Activated CD8-positive, alpha-beta T cell treated with anti-CD3 and anti-CD28 coated beads for 36 hours (primary cell): ENCODE measurements at regions not wholly inside any gene's neighbourhood (a gene's known extent, or its start where the extent isn't known, plus 50 kb on each side); places are given as distances from the start of the nearest gene placed in this dataset.
A peak's percentile ranks its signal among the peaks of the same experiment; 100 is the strongest.

Experiments
- ATAC-seq: fragments of 200-7000 bp; cut with Tn5 transposase; one replicate; pipeline ENCODE4 v1.10.0; 2021; ENCODE audit warnings: mild to moderate bottlenecking, moderate library complexity
- CTCF ChIA-PET: fragments of 350-600 bp; sonication (Branson Sonifier 250); formaldehyde crosslinking; loops from one replicate; lab custom pipeline; 2021; ENCODE audit warnings: antibody characterized with exemption; lab: Charles Lee
- POLR2A ChIA-PET: fragments of 350-600 bp; sonication (Branson Sonifier 250); formaldehyde crosslinking; loops from one replicate; lab custom pipeline; 2021; ENCODE audit warnings: antibody characterized with exemption; lab: Charles Lee
- DNase-seq: peaks from one replicate; pipeline ENCODE4 v3.0.0-alpha.2; 2020
- H3K27ac Mint-ChIP-seq: one replicate; pipeline ENCODE4 v1.8.0; 2021; ENCODE audit warnings: mild to moderate bottlenecking, mixed read lengths
- H3K27me3 Mint-ChIP-seq: one replicate; pipeline ENCODE4 v1.8.0; 2021; ENCODE audit warnings: mixed read lengths
- H3K36me3 Mint-ChIP-seq: one replicate; pipeline ENCODE4 v1.8.0; 2021; ENCODE audit warnings: low read depth, mixed read lengths
- H3K4me1 Mint-ChIP-seq: one replicate; pipeline ENCODE4 v1.8.0; 2021; ENCODE audit warnings: low read depth, mixed read lengths
- H3K4me3 Mint-ChIP-seq: one replicate; pipeline ENCODE4 v1.8.0; 2021; ENCODE audit warnings: mild to moderate bottlenecking, moderate library complexity, mixed read lengths
- H3K9me3 Mint-ChIP-seq: one replicate; pipeline ENCODE4 v1.8.0; 2021; ENCODE audit warnings: mixed read lengths
- CTCF ChIP-seq: fragments of 200-600 bp; IDR thresholded peaks from one replicate; pipeline ENCODE4 v1.8.0; 2022; ENCODE audit warnings: antibody characterized with exemption, mild to moderate bottlenecking
- intact Hi-C: fragments of 100-400 bp; cut with micrococcal nuclease; formaldehyde crosslinking; loops from one replicate; pipeline ENCODE4 v1.10.0; 2022

GRCh38 chr10:129098517-129098916, 368.5 kb upstream of the MGMT start:
- H3K9me3 Mint-ChIP-seq = no peaks in the 10 kb centered on the region
- no peak for DNase-seq
- CTCF ChIA-PET = no interaction called here
- H3K4me3 Mint-ChIP-seq = no peak overlapping the region
- intact Hi-C loops = no loop called here
- no peak for TF ChIP-seq CTCF
- H3K4me1 Mint-ChIP-seq = peaks cover 21% of the 10 kb centered on the region
- no peaks in the 10 kb centered on the region for H3K36me3 Mint-ChIP-seq
- no peak overlapping the region for H3K27ac Mint-ChIP-seq
- ATAC-seq = no peak
- H3K27me3 Mint-ChIP-seq = no peaks in the 10 kb centered on the region
- POLR2A ChIA-PET = no interaction called here

GRCh38 chr10:129099486-129099885, 367.6 kb upstream of the MGMT start:
- H3K4me1 Mint-ChIP-seq = peaks cover 21% of the 10 kb centered on the region
- no peak for ATAC-seq
- H3K36me3 Mint-ChIP-seq = no peaks in the 10 kb centered on the region
- H3K27me3 Mint-ChIP-seq = no peaks in the 10 kb centered on the region
- no peak for TF ChIP-seq CTCF
- ChIA-PET POLR2A (no interaction called here), CTCF (no interaction called here)
- H3K9me3 Mint-ChIP-seq = no peaks in the 10 kb centered on the region
- DNase-seq = no peak
- no peak overlapping the region for H3K27ac Mint-ChIP-seq
- H3K4me3 Mint-ChIP-seq = no peak overlapping the region
- intact Hi-C loops = no loop called here

- no peak for ATAC-seq
- intact Hi-C loops = no loop called here
- POLR2A ChIA-PET = no interaction called here
Measured at GRCh38 chr10:129099992-129100391, 367.0 kb upstream of the MGMT start.

GRCh38 chr10:129101232-129101980, 365.6 kb upstream of the MGMT start:
- ATAC-seq = no peak

More at GRCh38 chr10:129099992-129100391, 367.0 kb upstream of the MGMT start:
- no peak for TF ChIP-seq CTCF
- H3K4me3 Mint-ChIP-seq = no peak overlapping the region
- H3K27ac Mint-ChIP-seq = no peak overlapping the region
- CTCF ChIA-PET = no interaction called here
- no peaks in the 10 kb centered on the region for H3K9me3 Mint-ChIP-seq
- no peaks in the 10 kb centered on the region for H3K36me3 Mint-ChIP-seq
- H3K27me3 Mint-ChIP-seq = no peaks in the 10 kb centered on the region
- DNase-seq = no peak
- H3K4me1 Mint-ChIP-seq = peaks cover 22% of the 10 kb centered on the region

More at GRCh38 chr10:129101232-129101980, 365.6 kb upstream of the MGMT start:
- peak overlapping the region; percentile 44 for H3K27ac Mint-ChIP-seq
- no peaks in the 10 kb centered on the region for H3K9me3 Mint-ChIP-seq
- no peak overlapping the region for H3K4me3 Mint-ChIP-seq
- intact Hi-C loops = no loop called here
- peaks cover 26% of the 10 kb centered on the region for H3K4me1 Mint-ChIP-seq
- no peak for TF ChIP-seq CTCF
- no peaks in the 10 kb centered on the region for H3K27me3 Mint-ChIP-seq
- DNase-seq = peak; percentile 12
- CTCF ChIA-PET = no interaction called here
- POLR2A ChIA-PET = no interaction called here
- no peaks in the 10 kb centered on the region for H3K36me3 Mint-ChIP-seq
